ENCODE measurements at regions not wholly inside any gene's neighbourhood (a gene's known extent, or its start where the extent isn't known, plus 50 kb on each side); places are given as distances from the start of the nearest gene placed in this dataset.

DNA sequence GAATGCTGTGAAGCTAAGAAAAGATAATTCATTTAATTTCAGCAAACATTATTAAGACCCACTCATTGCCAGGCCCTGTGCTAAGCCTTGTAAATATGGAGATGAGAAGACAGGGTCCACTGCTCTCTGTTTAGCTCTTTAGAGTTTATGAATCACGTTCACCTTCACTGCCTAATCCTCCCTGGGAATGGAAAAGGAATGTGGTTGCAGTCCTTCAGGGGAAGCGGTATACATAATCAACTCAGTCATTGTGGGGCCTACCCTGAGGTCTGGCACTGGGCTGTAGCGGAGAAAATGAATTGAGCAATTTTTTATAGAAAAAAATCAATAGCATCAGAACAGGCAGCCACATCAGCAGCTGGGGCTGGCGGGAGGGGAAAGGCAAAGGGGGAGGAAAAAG is 412.1 kb upstream of the NFIA start:
- Histone ChIP-seq H3K56ac (ENCODE audit: insufficient read length, low read depth, low read length) (no peak overlapping the region), H4K20me1 (ENCODE audit: control insufficient read depth, insufficient read depth, insufficient read length) (no peaks in the 10 kb centered on the region), H2BK120ac (ENCODE audit: low read depth, low read length, poor library complexity, severe bottlenecking) (no peak overlapping the region), H3K23ac (ENCODE audit: insufficient read length, low read depth, low read length) (no peak overlapping the region), H3K4me1 (ENCODE audit: insufficient read depth, low read length) (no peaks in the 10 kb centered on the region), H4K8ac (replicated peaks; ENCODE audit: insufficient read length, low read depth, low read length) (no peak overlapping the region), H3K27ac (ENCODE audit: insufficient read length, low read depth, low read length) (no peak overlapping the region), H4K5ac (ENCODE audit: insufficient read length, low read depth, low read length) (no peak overlapping the region), H3K79me2 (ENCODE audit: insufficient read depth, low read length) (no peaks in the 10 kb centered on the region), H2AK5ac (ENCODE audit: insufficient read length, low read length) (no peak overlapping the region), H3K9ac (ENCODE audit: extremely low read depth, insufficient read length, low read length) (no peak overlapping the region), H3T11ph (ENCODE audit: low read length) (no peak overlapping the region), H3K18ac (ENCODE audit: insufficient read length, low read depth, low read length) (no peak overlapping the region), H2BK5ac (ENCODE audit: insufficient read length, low read length) (no peak overlapping the region), H3K27me3 (ENCODE audit: insufficient read depth, low read length) (no peaks in the 10 kb centered on the region), H3K79me1 (ENCODE audit: insufficient read depth, low read depth, low read length, poor library complexity, severe bottlenecking) (no peaks in the 10 kb centered on the region), H3K23me2 (ENCODE audit: insufficient read length, low read depth, low read length, poor library complexity, severe bottlenecking) (no peaks in the 10 kb centered on the region), H3K4me2 (ENCODE audit: insufficient read depth, insufficient read length, low read length) (no peak overlapping the region), H2AFZ (ENCODE audit: low read length) (no peak overlapping the region), H2BK20ac (ENCODE audit: low read depth, low read length, poor library complexity, severe bottlenecking) (no peak overlapping the region), H2BK15ac (ENCODE audit: low read depth, low read length) (no peak overlapping the region), H4K91ac (ENCODE audit: insufficient read length, low read depth, low read length) (no peak overlapping the region), H3K9me3 (ENCODE audit: control insufficient read depth, low read depth, low read length) (no peaks in the 10 kb centered on the region), H3K4ac (ENCODE audit: low read depth, low read length) (no peak overlapping the region), H3K14ac (ENCODE audit: insufficient read depth, low read length) (no peak overlapping the region), H2BK12ac (ENCODE audit: insufficient read length, low read depth, low read length) (no peak overlapping the region)
- no peak overlapping the region for H3K4me3 Mint-ChIP-seq
- peaks cover 3 to 8% of the 10 kb centered on the region in 2 experiments; a peak in 2 of 4 replicates for H3K4me1 Mint-ChIP-seq
- no peaks in the 10 kb centered on the region for H3K36me3 Mint-ChIP-seq (ENCODE audit: insufficient read depth in 1 of 3, low read depth in 3 of 3)
- no CpG with 5 or more reads among the region's 4 CpGs for WGBS (ENCODE audit: extremely low coverage, insufficient read length, low lambda C conversion rate)
- H3K9me3 Mint-ChIP-seq = no peaks in the 10 kb centered on the region
- no peak for DNase-seq
- H3K27ac Mint-ChIP-seq = peak overlapping the region in 2 of 3 experiments; percentile 49 to 59; a peak in 1 of 7 replicates
- no peaks in the 10 kb centered on the region for H3K27me3 Mint-ChIP-seq (ENCODE audit: low read depth)
- TF ChIP-seq, protein P1, sequence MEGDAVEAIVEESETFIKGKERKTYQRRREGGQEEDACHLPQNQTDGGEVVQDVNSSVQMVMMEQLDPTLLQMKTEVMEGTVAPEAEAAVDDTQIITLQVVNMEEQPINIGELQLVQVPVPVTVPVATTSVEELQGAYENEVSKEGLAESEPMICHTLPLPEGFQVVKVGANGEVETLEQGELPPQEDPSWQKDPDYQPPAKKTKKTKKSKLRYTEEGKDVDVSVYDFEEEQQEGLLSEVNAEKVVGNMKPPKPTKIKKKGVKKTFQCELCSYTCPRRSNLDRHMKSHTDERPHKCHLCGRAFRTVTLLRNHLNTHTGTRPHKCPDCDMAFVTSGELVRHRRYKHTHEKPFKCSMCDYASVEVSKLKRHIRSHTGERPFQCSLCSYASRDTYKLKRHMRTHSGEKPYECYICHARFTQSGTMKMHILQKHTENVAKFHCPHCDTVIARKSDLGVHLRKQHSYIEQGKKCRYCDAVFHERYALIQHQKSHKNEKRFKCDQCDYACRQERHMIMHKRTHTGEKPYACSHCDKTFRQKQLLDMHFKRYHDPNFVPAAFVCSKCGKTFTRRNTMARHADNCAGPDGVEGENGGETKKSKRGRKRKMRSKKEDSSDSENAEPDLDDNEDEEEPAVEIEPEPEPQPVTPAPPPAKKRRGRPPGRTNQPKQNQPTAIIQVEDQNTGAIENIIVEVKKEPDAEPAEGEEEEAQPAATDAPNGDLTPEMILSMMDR (conservative IDR thresholded peaks at IDR 0.05) = no peak
